Sigmoid colon (tissue), 6 donors: ENCODE measurements at regions not wholly inside any gene's neighbourhood (a gene's known extent, or its start where the extent isn't known, plus 50 kb on each side); places are given as distances from the start of the nearest gene placed in this dataset.

ENCODE experiments used
- DNase-seq: peaks from one replicate; pipeline ENCODE4 v3.0.0-alpha.2; 2019
- H3K27ac ChIP-seq, 4 donors: fragments of 200-600 bp; sonication (generic); one replicate each; pipeline ENCODE4 v1.5.1; 2016 to 2019; ENCODE audit warnings: mild to moderate bottlenecking in 1 of 4
- H3K27me3 ChIP-seq, 3 donors: fragments of 200-600 bp; sonication (generic); one replicate each; pipeline ENCODE4 v1.5.1; 2019; ENCODE audit warnings: mild to moderate bottlenecking in 1 of 3
- H3K36me3 ChIP-seq, 4 donors: fragments of 200-600 bp; sonication (generic); one replicate each; pipeline ENCODE4 v1.5.1; 2016 to 2019
- H3K4me1 ChIP-seq, 4 donors: fragments of 200-600 bp; sonication (generic); one replicate each; pipeline ENCODE4 v1.5.1; 2017 to 2019
- H3K4me3 ChIP-seq, 4 donors: fragments of 200-600 bp; sonication (generic); one replicate each; pipeline ENCODE4 v1.5.1; 2017 to 2019; ENCODE audit warnings: mild to moderate bottlenecking in 2 of 4, moderate library complexity in 1 of 4
- H3K9me3 ChIP-seq, 4 donors: fragments of 200-600 bp in 3 of 4; sonication (generic) in 3 of 4; one replicate each; pipeline versions ENCODE4 v1.5.1 to v1.6.1; 2013 to 2019
- EP300 ChIP-seq, 4 donors: sonication (generic); formaldehyde crosslinking; IDR thresholded peaks; one replicate each; pipeline ENCODE4 v1.6.1; 2017; ENCODE audit warnings: antibody characterized with exemption in 4 of 4
- POLR2A ChIP-seq, 2 donors: fragments of 450-650 bp; IDR thresholded peaks; one replicate each; pipeline ENCODE4 v1.6.1; 2016; ENCODE audit warnings: antibody characterized with exemption in 2 of 2, mild to moderate bottlenecking in 2 of 2, moderate library complexity in 2 of 2
- POLR2AphosphoS5 ChIP-seq, 4 donors: sonication (generic); formaldehyde crosslinking; IDR thresholded peaks; one replicate each; pipeline ENCODE4 v1.6.1; 2017; ENCODE audit warnings: antibody characterized with exemption in 4 of 4
- WGBS, 2 donors: extraction: QIAGEN DNeasy Blood & Tissue Kit; methylation state at CpG; one replicate each; pipeline ENCODE4 v1.1.7; 2013; 5-methylcytosine and 5-hydroxymethylcytosine counted together
- intact Hi-C: fragments of 100-400 bp; cut with DNase I; formaldehyde crosslinking; loops from one replicate; pipeline ENCODE4 v1.15.1; 2023
- TF ChIP-seq, protein P1 (sequence below), 4 experiments: fragments of 450-650 bp in 3 of 4; fragments of 200-600 bp in 1 of 4; IDR thresholded peaks; one replicate each; pipeline ENCODE4 v1.5.1; 2016 to 2019; ENCODE audit warnings: antibody characterized with exemption in 4 of 4, mild to moderate bottlenecking in 3 of 4, moderate library complexity in 2 of 4
- donor health status: healthy with polysubstance abuse.
- donor health status: healthy.

GRCh38 chr2:105450471-105450870, 51.6 kb upstream of the FHL2 start:
- WGBS, 2 donors, result 40 to 57% methylated on average over 6 of the region's 6 CpGs
- no peaks in the 10 kb centered on the region for H3K4me1 ChIP-seq

DNA sequence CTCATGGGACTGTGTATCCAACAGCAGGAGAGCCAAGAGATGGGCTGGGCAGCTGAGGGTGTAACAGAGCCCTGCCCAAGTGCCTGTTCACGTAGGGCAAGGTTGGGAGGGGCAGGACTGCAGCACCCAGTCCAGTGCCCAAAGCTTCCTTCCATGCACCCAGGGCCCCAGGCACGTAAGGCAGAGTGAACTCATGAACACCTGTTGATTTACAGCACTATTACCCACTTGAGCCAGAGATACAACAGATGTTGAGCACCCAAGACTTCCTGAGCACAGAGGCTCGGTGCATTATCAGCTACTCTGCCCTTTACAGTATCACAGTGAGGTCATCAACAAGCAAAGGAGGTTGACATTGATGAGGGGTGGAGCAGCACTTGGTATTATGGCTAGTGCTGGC, 50.2 kb upstream of the FHL2 start:
- Histone ChIP-seq H3K4me1 (peaks cover 0 to 10% (median 6%) of the 10 kb centered on the region in 4 donors), H3K27me3 (no peaks in the 10 kb centered on the region), H3K9me3 (no peaks in the 10 kb centered on the region), H3K4me3 (no peak overlapping the region), H3K27ac (no peak overlapping the region), H3K36me3 (no peaks in the 10 kb centered on the region)
- intact Hi-C loops, result no loop called here
- TF ChIP-seq POLR2AphosphoS5 (IDR thresholded peaks at IDR 0.05) (no peak), EP300 (IDR thresholded peaks at IDR 0.05) (no peak), POLR2A (IDR thresholded peaks at IDR 0.05) (no peak)
- TF ChIP-seq, protein P1, sequence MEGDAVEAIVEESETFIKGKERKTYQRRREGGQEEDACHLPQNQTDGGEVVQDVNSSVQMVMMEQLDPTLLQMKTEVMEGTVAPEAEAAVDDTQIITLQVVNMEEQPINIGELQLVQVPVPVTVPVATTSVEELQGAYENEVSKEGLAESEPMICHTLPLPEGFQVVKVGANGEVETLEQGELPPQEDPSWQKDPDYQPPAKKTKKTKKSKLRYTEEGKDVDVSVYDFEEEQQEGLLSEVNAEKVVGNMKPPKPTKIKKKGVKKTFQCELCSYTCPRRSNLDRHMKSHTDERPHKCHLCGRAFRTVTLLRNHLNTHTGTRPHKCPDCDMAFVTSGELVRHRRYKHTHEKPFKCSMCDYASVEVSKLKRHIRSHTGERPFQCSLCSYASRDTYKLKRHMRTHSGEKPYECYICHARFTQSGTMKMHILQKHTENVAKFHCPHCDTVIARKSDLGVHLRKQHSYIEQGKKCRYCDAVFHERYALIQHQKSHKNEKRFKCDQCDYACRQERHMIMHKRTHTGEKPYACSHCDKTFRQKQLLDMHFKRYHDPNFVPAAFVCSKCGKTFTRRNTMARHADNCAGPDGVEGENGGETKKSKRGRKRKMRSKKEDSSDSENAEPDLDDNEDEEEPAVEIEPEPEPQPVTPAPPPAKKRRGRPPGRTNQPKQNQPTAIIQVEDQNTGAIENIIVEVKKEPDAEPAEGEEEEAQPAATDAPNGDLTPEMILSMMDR (IDR thresholded peaks at IDR 0.05), result no peak
- 10 to 53% methylated on average over 3 of the region's 3 CpGs for WGBS, 2 donors
- no peak for DNase-seq

More at GRCh38 chr2:105450471-105450870, 51.6 kb upstream of the FHL2 start:
- Histone ChIP-seq H3K9me3 (no peaks in the 10 kb centered on the region), H3K27me3 (no peaks in the 10 kb centered on the region), H3K27ac (no peak overlapping the region), H3K4me3 (no peak overlapping the region), H3K36me3 (no peaks in the 10 kb centered on the region)
- DNase-seq, result no peak
- TF ChIP-seq, protein P1 (IDR thresholded peaks at IDR 0.05), result no peak
- intact Hi-C loops, result no loop called here
